ENCODE measurements at regions not wholly inside any gene's neighbourhood (a gene's known extent, or its start where the extent isn't known, plus 50 kb on each side); places are given as distances from the start of the nearest gene placed in this dataset.

DNA sequence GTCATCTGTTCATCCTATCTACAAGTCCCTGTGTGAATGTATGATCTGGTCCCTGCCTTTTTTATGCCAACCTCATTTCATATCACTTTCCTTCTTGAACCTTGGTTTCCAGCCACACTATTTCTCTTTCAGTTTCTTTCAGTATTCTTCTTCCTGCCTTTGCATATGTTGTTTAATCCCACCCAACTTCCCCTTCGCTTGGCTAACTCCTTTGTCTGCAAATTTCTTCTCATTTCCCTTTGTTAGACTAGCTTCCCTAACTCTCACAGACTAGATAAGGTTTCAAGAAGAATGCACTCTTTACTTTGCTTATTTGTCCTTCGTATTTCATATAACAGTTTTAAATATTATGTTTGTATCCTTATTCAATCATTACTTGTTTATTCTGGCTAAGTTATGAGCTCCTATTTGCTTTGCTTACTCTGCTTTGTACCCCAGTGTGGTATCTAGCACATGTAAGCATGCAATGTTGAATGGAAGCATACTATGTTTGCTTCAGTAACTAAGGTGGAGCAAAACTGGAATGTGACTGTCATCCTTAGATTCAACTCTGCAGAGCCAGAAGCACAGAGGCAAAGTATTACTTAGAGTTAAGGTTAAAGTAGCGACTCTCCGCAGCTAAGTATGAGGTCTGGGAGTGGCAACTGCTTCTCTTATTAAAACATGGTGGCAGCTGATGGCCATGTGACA is 681.3 kb downstream of the CPS1 start:
- TF ChIP-seq MYC (IDR thresholded peaks at IDR 0.05; ENCODE audit: low read depth, low read length) = no peak
- TF ChIP-seq, protein P1, sequence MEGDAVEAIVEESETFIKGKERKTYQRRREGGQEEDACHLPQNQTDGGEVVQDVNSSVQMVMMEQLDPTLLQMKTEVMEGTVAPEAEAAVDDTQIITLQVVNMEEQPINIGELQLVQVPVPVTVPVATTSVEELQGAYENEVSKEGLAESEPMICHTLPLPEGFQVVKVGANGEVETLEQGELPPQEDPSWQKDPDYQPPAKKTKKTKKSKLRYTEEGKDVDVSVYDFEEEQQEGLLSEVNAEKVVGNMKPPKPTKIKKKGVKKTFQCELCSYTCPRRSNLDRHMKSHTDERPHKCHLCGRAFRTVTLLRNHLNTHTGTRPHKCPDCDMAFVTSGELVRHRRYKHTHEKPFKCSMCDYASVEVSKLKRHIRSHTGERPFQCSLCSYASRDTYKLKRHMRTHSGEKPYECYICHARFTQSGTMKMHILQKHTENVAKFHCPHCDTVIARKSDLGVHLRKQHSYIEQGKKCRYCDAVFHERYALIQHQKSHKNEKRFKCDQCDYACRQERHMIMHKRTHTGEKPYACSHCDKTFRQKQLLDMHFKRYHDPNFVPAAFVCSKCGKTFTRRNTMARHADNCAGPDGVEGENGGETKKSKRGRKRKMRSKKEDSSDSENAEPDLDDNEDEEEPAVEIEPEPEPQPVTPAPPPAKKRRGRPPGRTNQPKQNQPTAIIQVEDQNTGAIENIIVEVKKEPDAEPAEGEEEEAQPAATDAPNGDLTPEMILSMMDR (IDR thresholded peaks at IDR 0.05; ENCODE audit: low read depth, low read length) = no peak
- TF ChIP-seq, protein P2, sequence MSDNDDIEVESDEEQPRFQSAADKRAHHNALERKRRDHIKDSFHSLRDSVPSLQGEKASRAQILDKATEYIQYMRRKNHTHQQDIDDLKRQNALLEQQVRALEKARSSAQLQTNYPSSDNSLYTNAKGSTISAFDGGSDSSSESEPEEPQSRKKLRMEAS (IDR thresholded peaks at IDR 0.05; ENCODE audit: low read depth, low read length) = no peak
- TF ChIP-seq POLR2A (IDR thresholded peaks at IDR 0.05; ENCODE audit: extremely low read depth, insufficient read length) = no peak
- no peak overlapping the region for H3K4me3 ChIP-seq (ENCODE audit: low read depth, low read length)
- no peak for DNase-seq (ENCODE audit: low read depth)

GRCh38 chr2:211241891-211242290 is 685.5 kb downstream of the CPS1 start:
- TF ChIP-seq POLR2A (IDR thresholded peaks at IDR 0.05; ENCODE audit: extremely low read depth, insufficient read length) (no peak), MYC (IDR thresholded peaks at IDR 0.05; ENCODE audit: low read depth, low read length) (no peak)
- TF ChIP-seq, protein P1 (IDR thresholded peaks at IDR 0.05; ENCODE audit: low read depth, low read length) = no peak
- TF ChIP-seq, protein P2 (IDR thresholded peaks at IDR 0.05; ENCODE audit: low read depth, low read length) = no peak
- no peak overlapping the region for H3K4me3 ChIP-seq (ENCODE audit: low read depth, low read length)
- DNase-seq (ENCODE audit: low read depth) = no peak

- H3K4me3 ChIP-seq (ENCODE audit: low read depth, low read length) = no peak overlapping the region
- DNase-seq (ENCODE audit: low read depth) = no peak
- TF ChIP-seq, protein P1 (IDR thresholded peaks at IDR 0.05; ENCODE audit: low read depth, low read length) = no peak
- TF ChIP-seq POLR2A (IDR thresholded peaks at IDR 0.05; ENCODE audit: extremely low read depth, insufficient read length) = no peak
- TF ChIP-seq, protein P2 (IDR thresholded peaks at IDR 0.05; ENCODE audit: low read depth, low read length) = no peak
- no peak for TF ChIP-seq MYC (IDR thresholded peaks at IDR 0.05; ENCODE audit: low read depth, low read length)
Measured at GRCh38 chr2:211247751-211248150, 691.4 kb downstream of the CPS1 start.

- no peak overlapping the region for H3K4me3 ChIP-seq (ENCODE audit: low read depth, low read length)
- TF ChIP-seq POLR2A (IDR thresholded peaks at IDR 0.05; ENCODE audit: extremely low read depth, insufficient read length) = no peak
- TF ChIP-seq MYC (IDR thresholded peaks at IDR 0.05; ENCODE audit: low read depth, low read length) = no peak
- TF ChIP-seq, protein P1 (IDR thresholded peaks at IDR 0.05; ENCODE audit: low read depth, low read length) = no peak
- TF ChIP-seq, protein P2 (IDR thresholded peaks at IDR 0.05; ENCODE audit: low read depth, low read length) = no peak
- no peak for DNase-seq (ENCODE audit: low read depth)
Measured at GRCh38 chr2:211248841-211249240, 692.4 kb downstream of the CPS1 start.

- TF ChIP-seq, protein P2 (IDR thresholded peaks at IDR 0.05; ENCODE audit: low read depth, low read length) = no peak
- TF ChIP-seq, protein P1 (IDR thresholded peaks at IDR 0.05; ENCODE audit: low read depth, low read length) = no peak
- no peak for TF ChIP-seq POLR2A (IDR thresholded peaks at IDR 0.05; ENCODE audit: extremely low read depth, insufficient read length)
- no peak for TF ChIP-seq MYC (IDR thresholded peaks at IDR 0.05; ENCODE audit: low read depth, low read length)
- no peak overlapping the region for H3K4me3 ChIP-seq (ENCODE audit: low read depth, low read length)
- DNase-seq (ENCODE audit: low read depth) = no peak
Measured at GRCh38 chr2:211251016-211251415, 694.6 kb downstream of the CPS1 start.

All from NB4 (cell line).